HG03097 (cell line): ENCODE measurements at regions not wholly inside any gene's neighbourhood (a gene's known extent, or its start where the extent isn't known, plus 50 kb on each side); places are given as distances from the start of the nearest gene placed in this dataset.

Experiments
- ATAC-seq: cut with Tn5 transposase; IDR thresholded peaks from one replicate; pipeline ENCODE4 v1.9.1; 2021; ENCODE audit not compliant: unreplicated experiment, low FRiP score

GRCh38 chrX:4185086-4185485 is 471.6 kb upstream of the PRKX start:
- no peak for ATAC-seq

- ATAC-seq = no peak
These were observed 469.0 kb upstream of the PRKX start for GRCh38 chrX:4182408-4182806.

GRCh38 chrX:4181782-4182407 is 468.4 kb upstream of the PRKX start:
- no peak for ATAC-seq

- ATAC-seq = no peak
These were observed 465.6 kb upstream of the PRKX start for GRCh38 chrX:4179031-4179430.

- no peak for ATAC-seq
These were observed 461.8 kb upstream of the PRKX start for GRCh38 chrX:4175221-4175620.

GRCh38 chrX:4173743-4174142 is 460.3 kb upstream of the PRKX start:
- ATAC-seq = no peak

GRCh38 chrX:4151798-4152197 is 438.3 kb upstream of the PRKX start:
- ATAC-seq = no peak

- no peak for ATAC-seq
These were observed 436.8 kb upstream of the PRKX start for GRCh38 chrX:4150259-4150658.

GRCh38 chrX:4129626-4130025 is 416.2 kb upstream of the PRKX start:
- no peak for ATAC-seq

- ATAC-seq = no peak
These were observed 405.4 kb upstream of the PRKX start for GRCh38 chrX:4118666-4119530.

GRCh38 chrX:4110964-4111363 is 397.5 kb upstream of the PRKX start:
- ATAC-seq = no peak

GRCh38 chrX:4094926-4095325 is 381.5 kb upstream of the PRKX start:
- ATAC-seq = no peak

GRCh38 chrX:4091046-4091760 is 377.8 kb upstream of the PRKX start:
- ATAC-seq = no peak

GRCh38 chrX:4059893-4060292 is 346.4 kb upstream of the PRKX start:
- no peak for ATAC-seq

- no peak for ATAC-seq
These were observed 330.5 kb upstream of the PRKX start for GRCh38 chrX:4043951-4044350.

GRCh38 chrX:4035874-4036273 is 322.4 kb upstream of the PRKX start:
- no peak for ATAC-seq

GRCh38 chrX:4028151-4028550 is 314.7 kb upstream of the PRKX start:
- no peak for ATAC-seq

- ATAC-seq = no peak
These were observed 291.8 kb upstream of the PRKX start for GRCh38 chrX:4005281-4005680.

GRCh38 chrX:4004822-4005221 is 291.4 kb upstream of the PRKX start:
- ATAC-seq = no peak

GRCh38 chrX:3994315-3994714 is 280.9 kb upstream of the PRKX start:
- no peak for ATAC-seq

GRCh38 chrX:3990569-3990968 is 277.1 kb upstream of the PRKX start:
- ATAC-seq = no peak
